Neural cell (in vitro differentiated cells): ENCODE measurements at regions not wholly inside any gene's neighbourhood (a gene's known extent, or its start where the extent isn't known, plus 50 kb on each side); places are given as distances from the start of the nearest gene placed in this dataset.

Experiments
- CTCF ChIP-seq: fragments of 450-650 bp; IDR thresholded peaks from 2 replicates; pipeline ENCODE4 v1.5.1; 2014; ENCODE audit warnings: antibody characterized with exemption, mild to moderate bottlenecking, moderate library complexity; ENCODE audit not compliant: poor library complexity, severe bottlenecking
- EP300 ChIP-seq: fragments of 450-650 bp; conservative IDR thresholded peaks from 2 replicates; pipeline ENCODE4 v1.6.1; 2014; ENCODE audit warnings: antibody characterized with exemption, mild to moderate bottlenecking, moderate library complexity; ENCODE audit not compliant: poor library complexity, severe bottlenecking
- EZH2 ChIP-seq: fragments of 200-600, 300-800 bp; shearing (Covaris generic), sonication (generic); IDR thresholded peaks from 2 replicates; pipeline ENCODE4 v1.6.1; 2014; ENCODE audit warnings: antibody characterized with exemption, low read length, borderline replicate concordance, mild to moderate bottlenecking; ENCODE audit not compliant: insufficient read depth, poor library complexity, severe bottlenecking
- POLR2AphosphoS5 ChIP-seq: IDR thresholded peaks from 2 replicates; pipeline ENCODE4 v1.6.1; 2012
- RAD21 ChIP-seq: fragments of 450-650 bp; conservative IDR thresholded peaks from 2 replicates; pipeline ENCODE4 v1.6.1; 2014; ENCODE audit warnings: antibody characterized with exemption, mild to moderate bottlenecking, moderate library complexity
- SMC3 ChIP-seq: fragments of 450-650 bp; conservative IDR thresholded peaks from 2 replicates; pipeline ENCODE4 v1.6.1; 2014; ENCODE audit warnings: antibody characterized with exemption, mild to moderate bottlenecking, moderate library complexity; ENCODE audit not compliant: poor library complexity
- TAF1 ChIP-seq: IDR thresholded peaks from 2 replicates; pipeline ENCODE4 v1.6.1; 2012; ENCODE audit warnings: low read depth

GRCh38 chr5:82494942-82495341 lies 216.8 kb upstream of the RPS23 start:
- no peak for TF ChIP-seq CTCF
- TF ChIP-seq RAD21 = no peak
- TF ChIP-seq SMC3 = no peak
- no peak for TF ChIP-seq POLR2AphosphoS5
- no peak for TF ChIP-seq TAF1
- no peak for TF ChIP-seq EZH2
- TF ChIP-seq EP300 = no peak
